Left renal cortex interstitium (tissue), 4 donors: ENCODE measurements at regions not wholly inside any gene's neighbourhood (a gene's known extent, or its start where the extent isn't known, plus 50 kb on each side); places are given as distances from the start of the nearest gene placed in this dataset.
"Not testable (repeated sequence)": the region's sequence is repeated elsewhere in the genome, so short reads cannot be mapped to it uniquely, and the experiment has no call there.

Source experiments
- DNase-seq, 4 donors: peaks; one replicate each; pipeline ENCODE4 v3.0.0-alpha.2; 2013; ENCODE audit warnings: low read depth in 4 of 4, low spot score in 2 of 4, missing footprints in 1 of 4

DNA sequence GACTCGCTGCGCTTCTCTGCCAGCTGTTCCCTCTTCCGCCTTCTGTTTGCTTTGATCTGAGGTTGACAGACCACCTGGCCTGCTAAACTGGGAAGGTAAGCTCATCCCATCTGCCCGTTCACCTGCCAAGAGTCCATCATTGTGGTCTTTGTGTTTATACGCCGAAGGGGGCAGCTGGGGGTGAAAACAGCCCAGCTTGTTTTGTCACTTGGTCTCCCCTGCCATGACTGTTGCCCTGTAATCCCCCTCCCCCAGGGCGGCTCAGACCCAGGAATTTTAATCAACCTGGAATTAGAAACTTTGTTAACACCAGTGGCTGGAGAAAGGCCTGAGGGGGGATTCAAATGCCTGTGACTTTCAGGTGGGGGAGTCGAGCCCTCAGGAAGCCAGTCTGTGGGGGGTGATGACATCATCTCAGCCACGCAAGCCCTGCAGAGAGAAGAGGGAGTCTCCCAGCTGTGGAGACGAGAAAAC lies 333.3 kb downstream of the BCOR start:
- DNase-seq, result no peak

DNA sequence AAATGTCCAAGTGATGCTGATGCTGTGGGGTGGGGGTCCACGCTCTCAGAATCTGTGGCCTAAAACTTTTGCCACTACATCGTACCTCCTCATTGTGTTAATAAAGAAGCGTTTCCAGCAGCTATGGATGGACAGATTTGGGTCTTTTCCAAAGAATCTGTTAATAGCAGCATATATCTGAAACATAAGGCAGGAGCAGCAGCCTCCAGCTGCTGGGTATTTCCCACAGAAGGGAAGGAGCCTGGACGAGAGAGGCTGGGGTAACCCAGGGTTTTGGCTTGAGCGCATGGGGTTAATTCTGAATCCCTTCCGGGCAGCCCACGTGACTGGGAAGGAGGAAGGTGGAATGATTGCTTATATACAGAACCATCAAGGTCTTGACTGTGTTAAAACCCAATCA lies 332.4 kb downstream of the BCOR start:
- no peak for DNase-seq

DNA sequence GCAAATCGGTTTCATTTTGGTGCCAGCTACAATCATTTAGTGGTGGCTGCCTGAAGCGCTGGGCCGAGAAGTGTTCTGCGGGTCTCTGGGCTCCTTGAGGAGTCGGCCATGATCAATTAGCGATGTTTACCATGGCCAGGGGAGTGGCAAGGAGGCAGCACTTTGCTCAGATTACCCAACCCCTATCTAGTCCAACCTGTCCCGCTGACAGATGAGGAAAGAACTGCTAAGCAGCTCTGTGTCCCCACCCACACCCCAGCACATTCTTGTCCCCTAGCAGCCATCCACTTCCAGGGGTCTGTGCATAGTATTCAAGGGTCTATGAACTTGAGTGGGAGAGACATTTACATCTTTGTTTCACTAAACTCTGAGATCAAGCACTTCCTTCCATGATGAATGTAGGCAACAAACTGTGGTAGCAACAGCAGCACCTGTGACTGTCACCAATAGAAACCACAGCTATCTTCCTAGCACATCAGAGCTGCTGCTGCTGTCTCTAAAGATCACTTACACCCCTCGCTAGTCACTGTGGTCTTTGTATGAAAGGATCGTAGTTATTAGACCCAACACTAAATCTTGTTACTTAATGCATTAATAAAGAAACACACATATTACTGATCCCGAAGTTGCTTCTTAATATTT lies 331.6 kb downstream of the BCOR start:
- no peak for DNase-seq

DNA sequence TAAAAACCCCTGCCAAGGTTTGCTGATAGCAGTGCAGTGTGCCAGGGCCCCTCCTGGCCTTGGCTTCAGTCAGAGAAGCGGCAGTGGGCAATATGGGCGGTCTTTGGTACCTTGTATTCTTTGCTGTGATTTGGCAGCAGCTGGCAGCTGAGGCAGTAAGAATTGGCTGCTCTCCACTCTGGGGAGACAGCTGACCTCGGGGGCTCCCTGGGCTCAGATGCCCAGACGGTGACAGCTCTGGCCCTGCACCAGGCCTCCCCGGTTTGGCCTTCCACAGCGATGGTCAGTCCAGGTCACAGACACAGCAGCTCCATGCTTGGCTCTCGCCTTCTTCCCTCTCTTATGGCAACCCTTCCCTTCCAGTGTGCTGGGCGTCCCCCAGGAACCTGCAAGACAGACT lies 330.9 kb downstream of the BCOR start:
- DNase-seq, result no peak

DNA sequence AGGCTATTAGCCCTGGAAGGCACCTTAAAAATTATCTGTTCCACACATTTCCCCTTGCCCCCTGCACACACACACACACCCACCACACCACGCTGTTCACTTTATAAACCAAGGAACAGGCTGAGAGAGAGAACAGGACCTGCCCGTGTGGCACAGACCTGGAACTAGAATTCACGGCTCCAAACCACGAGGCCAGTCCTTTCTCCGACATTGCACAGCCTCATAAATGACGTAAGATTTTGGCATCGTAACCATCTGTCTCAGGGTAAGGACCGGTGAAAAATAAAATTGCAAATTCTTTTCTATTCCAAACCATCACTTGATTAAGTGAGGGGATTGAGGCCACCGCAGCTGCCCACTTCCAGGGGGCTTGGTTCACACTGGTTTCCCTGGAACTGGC lies 330.3 kb downstream of the BCOR start:
- no peak for DNase-seq

DNA sequence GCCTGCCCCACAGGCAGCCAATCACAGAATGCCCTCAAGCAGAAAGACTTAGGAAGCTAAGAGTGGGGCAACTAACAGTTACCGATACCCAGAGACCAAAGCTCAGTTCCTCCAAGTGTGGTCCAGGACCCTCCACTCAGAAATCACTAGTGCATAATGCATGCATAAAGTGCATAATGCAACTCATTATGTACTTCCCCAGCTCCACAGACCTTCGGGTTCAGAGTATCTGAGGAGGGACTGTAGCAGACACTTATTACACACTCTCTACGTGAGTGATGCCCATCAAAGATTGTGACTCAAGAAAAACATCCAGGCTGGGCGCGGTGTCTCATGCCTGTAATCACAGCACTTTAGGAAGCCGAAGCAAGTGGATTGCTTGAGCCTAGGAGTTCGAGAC lies 328.0 kb downstream of the BCOR start:
- DNase-seq, result no peak

DNA sequence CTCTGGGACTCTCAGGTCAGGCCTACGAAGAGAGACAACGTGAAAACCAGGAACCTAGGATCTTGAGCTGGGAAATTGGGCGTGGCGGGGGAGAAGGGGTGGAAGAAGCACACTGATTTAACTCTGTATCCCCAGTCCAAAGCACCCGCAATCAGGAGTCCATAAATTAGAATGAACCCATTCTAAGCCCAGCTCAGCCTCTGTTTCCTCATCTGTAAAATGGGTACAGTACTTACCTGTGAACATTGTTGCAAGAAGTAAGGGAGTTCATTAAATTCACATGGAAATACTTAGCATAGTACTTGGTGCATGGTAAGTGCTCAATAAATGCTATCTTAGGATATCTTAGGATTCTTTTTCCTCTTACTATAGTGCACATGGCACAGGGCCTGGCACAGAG lies 326.7 kb downstream of the BCOR start:
- DNase-seq, result no peak

DNA sequence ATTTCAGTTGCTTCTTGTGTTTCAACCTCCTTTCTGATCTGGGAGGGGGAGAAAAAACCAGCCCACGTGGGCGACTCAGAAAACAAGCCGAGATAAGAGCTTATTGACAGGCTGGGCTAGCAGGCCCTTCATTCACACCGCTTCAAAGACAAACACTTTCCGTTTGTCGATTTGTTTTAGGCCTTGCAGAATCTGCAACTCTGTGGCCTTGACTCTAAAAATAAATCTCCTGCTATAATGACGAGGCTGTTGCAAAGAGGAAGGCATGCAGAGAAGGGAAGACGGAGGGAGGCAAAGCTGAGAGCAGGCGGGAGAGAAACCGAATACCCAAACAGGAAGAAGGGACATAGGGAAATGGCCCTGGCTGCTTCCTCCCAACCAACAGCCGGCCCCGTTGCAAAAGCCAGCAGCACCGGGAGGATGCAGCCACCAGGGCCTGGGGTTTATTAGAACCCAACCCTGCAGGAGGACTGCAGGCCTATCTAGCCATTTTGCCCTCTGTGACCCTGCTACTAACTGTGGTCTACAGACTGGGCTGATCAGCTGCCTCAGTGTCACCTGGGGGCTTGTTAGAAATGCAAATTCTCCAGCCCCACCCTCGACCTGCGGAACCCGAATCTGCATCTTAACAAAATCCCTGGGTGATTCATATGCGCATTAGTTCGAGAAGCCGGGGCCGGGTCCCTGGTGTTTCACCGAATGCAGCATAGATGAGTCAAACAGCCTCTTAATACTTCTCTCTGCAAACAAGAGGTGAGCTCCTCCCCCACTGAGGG lies 325.5 kb downstream of the BCOR start:
- no peak for DNase-seq

DNA sequence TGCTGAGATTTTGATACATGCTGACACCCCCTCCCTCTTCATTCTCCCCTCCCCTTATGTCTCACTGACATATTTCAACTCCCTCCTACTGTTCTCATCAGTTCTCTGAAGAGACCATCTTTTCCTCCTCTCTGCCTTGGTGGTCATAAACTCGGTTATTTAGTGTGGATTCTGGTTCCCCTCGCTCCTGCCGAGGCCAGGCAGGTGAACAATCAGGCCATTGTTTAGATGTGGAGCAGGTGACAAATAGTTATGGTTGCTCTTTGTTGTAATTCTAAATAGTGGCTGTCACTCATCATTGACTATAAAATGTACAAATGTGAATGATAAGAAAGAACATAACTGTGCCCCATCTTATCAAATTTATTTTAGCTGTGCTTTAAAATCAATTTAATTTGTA lies 324.6 kb downstream of the BCOR start:
- DNase-seq, result no peak

DNA sequence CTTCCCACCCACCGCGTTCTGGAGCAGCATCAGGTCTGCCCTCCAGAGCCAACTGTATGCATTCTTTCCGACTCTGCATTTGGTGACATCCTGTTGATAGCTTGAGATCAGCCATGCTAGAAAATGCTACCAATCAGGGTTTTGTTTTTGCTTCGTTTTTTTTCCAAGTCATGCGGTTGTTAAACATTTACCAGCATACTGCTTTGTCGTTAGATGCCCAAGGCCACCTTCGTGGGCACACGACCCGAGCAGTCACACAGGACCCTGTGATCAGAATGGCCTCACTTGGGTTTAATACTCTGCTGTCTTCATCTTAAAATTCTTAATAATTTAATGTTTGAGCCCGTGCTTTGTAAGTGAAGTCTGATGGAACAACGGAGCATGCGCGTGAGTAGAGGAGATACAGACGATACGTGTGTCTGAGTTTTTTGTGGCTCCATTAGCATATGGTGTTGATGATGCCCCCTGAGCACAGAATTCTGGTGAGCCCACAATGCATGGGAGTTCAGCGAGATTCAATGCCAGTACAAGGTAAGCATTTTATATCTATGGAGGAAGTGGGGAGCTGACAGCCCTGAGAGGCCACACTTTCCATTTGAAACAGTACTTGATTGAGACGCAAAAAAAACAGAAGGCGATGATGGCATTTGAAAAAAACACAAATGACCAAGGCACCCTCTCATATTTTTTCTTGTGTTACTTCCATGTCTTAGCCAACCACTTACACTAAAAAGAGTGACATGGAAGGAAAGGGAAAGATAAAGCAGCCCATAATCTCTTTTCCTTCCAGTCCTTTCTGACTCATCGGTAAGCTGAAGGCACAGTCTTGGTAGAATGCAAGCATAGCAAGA lies 323.6 kb downstream of the BCOR start:
- no peak for DNase-seq

DNA sequence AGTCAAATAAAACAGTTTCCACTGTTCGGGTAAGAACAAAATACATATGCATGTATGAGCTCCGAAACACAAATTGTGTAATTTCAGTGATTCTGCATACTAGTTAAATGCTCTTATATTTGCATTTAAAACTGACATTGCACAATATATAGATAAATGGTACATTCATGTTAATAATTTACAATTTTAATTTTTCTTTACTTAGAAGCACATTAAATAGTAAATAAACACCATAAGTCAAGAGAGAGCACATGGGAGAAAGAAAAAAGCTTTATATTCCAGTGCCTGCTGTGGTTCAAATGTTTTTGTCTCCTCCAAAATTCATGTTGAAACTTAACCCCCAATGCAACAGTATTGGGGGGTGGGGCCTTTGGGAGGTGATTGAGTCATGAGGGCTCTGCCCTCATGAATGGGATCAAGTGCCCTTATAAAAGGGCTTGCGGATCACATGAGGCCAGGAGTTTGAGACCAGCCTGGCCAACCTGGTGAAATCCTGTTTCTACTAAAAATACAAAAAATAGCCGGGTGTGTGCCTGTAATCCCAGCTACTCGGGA lies 322.9 kb downstream of the BCOR start:
- no peak for DNase-seq

DNA sequence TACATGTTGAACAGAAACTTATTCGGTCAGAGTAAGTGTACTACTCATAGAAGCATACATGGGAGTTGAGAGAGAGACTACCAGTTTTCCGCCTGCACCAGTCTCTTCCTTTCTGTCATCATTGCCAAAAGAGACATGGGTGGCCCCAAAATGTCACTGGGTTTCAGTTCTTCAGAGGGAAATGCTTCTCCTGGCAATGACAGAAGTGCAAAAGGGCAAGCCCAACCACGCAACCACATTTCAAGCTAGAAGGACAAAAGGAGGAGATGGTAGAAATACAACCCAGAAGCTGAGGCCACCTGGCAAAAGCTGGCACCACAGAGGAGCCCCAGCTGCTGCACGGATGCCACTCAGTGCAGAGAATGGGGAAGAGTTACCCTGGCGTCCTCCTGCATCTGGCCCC lies 320.1 kb downstream of the BCOR start:
- DNase-seq, result no peak

DNA sequence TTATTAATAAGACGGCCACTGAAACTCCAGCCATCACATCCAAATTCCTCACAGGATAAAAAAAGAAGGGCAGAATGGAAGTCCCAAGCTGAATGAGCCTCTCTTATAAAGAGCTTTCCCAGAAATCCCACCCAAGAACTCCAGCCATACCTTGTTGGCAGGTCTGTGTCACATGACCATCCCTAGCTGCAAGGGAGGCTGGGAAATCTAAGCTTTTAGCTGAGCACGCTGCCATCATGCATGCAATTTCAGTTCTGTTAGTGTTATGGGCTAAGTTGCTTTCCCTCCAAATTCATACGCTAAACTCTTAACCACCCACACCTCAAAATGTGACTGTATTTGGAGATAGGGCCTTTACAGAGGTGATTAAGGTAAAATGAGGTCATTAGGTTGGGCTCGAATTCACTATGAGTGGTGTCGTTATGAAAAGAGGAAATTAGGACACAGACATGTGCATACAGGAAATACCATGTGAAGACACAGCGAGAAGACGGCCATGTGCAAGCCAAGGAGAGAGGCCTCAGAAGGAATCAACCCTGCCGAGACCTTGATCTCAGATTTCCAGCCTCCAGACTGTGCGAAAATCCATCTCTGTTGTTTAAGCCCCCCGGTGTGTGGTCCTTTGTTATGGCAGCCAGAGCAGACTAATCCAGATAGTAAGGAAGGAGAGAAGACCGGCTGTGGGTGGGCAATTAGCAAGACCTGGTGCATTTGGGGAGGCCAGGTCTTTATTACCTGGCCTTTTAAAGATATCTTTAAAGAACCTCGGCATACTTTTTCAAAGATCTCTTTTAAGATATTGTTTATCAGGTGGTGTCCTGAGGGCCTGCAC lies 317.6 kb downstream of the BCOR start:
- no peak for DNase-seq

DNA sequence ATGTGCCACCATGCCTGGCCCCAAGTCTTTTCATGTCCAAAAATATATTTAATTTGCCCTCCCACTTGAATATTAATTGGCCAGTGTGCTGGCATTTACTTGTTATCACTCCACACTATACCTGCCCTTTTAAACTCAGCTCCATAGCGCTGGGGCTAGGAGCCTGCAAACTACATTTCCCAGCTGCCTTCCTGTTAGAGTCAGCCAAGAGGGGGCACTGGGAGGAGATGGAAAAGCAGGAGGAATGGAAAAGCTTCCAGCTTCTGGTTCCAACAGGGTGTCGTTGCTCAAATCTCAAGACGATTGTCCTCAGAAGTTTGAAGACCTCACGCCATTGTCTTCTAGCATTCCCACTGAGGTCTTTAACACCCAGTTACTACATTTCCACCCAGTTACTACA lies 315.5 kb downstream of the BCOR start:
- DNase-seq, result no peak

DNA sequence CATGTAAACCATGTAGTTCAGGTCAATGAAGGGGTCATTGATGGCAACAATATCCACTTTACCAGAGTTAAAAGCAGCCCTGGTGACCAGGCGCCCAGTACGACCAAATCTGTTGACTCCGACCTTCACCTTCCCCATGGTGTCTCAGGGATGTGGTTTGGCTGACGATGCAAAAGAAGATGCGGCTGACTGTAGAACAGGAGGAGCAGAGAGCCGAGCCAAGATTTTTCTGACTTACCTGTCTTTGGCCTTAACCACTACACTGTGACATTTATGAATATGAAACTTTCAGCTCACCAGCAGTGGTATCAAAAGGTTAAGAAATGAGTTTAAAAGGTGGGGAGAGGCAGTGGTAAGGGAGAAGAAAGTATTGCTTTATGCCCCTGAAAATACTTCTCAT lies 309.8 kb downstream of the BCOR start:
- DNase-seq, result no peak

DNA sequence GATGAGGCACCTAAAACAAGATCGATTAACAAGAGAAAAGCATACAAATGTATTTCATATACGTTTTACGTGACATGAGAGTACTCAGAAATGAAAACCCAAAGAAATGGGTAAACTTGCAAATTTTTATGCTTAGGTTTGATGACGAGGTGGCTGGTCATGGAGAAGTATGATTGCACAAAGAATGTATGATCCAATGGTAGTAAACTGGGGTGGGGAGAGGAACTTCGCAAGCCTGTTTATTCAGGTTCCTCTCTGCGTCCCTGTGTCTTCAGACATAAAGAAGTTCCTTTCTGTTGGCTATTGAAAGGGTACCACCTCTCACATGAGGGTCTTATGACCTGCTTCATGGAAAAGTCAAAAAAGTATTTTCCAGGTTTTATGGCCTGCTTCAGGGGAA lies 309.2 kb downstream of the BCOR start:
- no peak for DNase-seq

DNA sequence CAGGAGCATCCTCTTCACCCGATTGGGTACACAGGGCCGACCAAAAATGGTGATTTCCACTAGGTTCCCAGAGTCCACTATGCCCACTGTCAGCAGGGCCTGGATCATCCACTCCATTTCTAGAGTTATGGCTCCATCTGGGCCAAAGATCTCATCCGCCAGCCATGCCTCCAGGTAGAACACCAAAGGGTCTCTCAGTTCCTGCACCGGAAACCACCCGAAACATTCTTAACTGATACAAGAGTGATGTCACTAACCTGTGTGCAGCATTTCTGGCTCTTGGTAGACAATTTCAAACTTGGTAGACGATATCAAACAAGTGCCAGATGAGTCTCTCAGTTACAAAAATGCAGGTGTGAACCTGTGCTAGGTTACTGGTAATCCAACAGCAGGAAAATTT lies 306.1 kb downstream of the BCOR start:
- no peak for DNase-seq

DNA sequence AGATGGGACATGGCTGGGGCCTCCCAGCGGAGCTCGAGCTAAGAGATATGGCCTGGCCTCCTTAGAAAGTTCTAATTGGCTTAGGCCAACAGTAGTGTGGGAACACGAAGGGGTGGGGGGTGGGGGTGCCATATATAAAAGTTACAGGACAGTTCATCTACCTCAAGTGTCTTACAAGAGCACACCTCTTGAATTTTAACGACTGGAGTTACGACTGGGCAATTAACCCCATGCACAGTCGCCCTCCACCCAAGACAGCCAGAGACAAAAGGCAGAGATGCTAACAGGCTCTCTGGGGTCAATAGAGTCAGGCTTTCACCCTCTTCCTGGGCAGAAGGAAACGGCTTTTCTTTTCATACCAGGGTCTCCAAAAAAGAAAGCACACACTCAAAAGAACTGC lies 302.2 kb downstream of the BCOR start:
- DNase-seq, result no peak

DNA sequence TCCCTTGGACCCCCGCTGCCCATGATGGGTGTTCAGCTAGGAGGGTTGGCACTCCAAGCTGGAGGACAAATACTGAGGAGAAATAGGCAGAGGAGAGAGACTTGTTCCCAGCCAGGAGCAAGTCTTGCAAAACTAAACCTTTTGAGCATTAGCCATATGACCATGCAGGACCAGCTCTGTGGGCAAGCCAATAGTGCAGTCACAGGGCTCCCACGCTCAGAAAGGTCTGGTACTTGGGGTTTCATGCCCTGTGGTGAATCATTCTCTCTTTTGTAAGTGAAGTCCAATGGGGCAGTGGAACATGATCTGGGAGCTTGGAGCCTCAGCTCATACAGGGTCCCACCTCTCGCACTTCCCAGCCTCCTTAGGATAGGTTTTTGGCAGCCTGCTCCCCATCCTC lies 300.9 kb downstream of the BCOR start:
- DNase-seq, result no peak

DNA sequence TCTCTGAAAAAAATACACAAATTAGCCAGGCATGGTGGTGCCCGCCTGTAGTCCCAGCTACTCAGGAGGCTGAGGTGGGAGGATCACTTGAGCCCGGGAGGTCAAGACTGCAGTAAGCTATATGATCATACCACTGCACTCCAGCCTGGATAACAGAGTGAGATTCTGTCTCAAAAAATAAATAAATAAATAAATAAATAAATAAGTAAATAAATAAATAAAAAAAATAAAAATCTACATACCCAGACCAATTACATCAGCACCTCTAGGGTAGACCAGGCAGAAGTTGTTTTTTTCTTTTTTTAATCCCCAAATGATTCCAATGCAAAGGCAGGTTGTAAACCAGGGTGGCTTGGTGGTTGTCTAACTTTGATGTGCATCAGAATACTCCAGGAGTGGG lies 299.3 kb downstream of the BCOR start:
- DNase-seq, result not testable (repeated sequence)
